ENCODE measurements at regions not wholly inside any gene's neighbourhood (a gene's known extent, or its start where the extent isn't known, plus 50 kb on each side); places are given as distances from the start of the nearest gene placed in this dataset.

GRCh38 chr11:28464252-28464867 lies 356.2 kb downstream of the METTL15 start:
- TF ChIP-seq USF2 (IDR thresholded peaks at IDR 0.05; ENCODE audit: borderline replicate concordance, low read depth, low read length) (no peak), CTCF (IDR thresholded peaks at IDR 0.05) (no peak), MAX (IDR thresholded peaks at IDR 0.05; ENCODE audit: low read depth) (no peak), POLR2AphosphoS5 (IDR thresholded peaks at IDR 0.05; ENCODE audit: low read depth, low read length) (no peak), RAD21 (IDR thresholded peaks at IDR 0.05; ENCODE audit: low read length) (no peak), SIN3A (IDR thresholded peaks at IDR 0.05; ENCODE audit: borderline replicate concordance, low read depth, low read length) (no peak), TEAD4 (IDR thresholded peaks at IDR 0.05; ENCODE audit: borderline replicate concordance, insufficient read depth) (no peak), YY1 (IDR thresholded peaks at IDR 0.05; ENCODE audit: low read depth) (no peak), CHD2 (IDR thresholded peaks at IDR 0.05; ENCODE audit: low read length, partially characterized antibody) (no peak), RCOR1 (IDR thresholded peaks at IDR 0.05; ENCODE audit: low read length) (no peak), JUND (IDR thresholded peaks at IDR 0.05) (no peak), RFX5 (IDR thresholded peaks at IDR 0.05; ENCODE audit: low read length) (no peak)
- TF ChIP-seq, protein P1, sequence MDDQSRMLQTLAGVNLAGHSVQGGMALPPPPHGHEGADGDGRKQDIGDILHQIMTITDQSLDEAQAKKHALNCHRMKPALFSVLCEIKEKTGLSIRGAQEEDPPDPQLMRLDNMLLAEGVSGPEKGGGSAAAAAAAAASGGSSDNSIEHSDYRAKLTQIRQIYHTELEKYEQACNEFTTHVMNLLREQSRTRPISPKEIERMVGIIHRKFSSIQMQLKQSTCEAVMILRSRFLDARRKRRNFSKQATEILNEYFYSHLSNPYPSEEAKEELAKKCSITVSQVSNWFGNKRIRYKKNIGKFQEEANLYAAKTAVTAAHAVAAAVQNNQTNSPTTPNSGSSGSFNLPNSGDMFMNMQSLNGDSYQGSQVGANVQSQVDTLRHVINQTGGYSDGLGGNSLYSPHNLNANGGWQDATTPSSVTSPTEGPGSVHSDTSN (IDR thresholded peaks at IDR 0.05): no peak
